GM12878 (cell line): ENCODE measurements at regions not wholly inside any gene's neighbourhood (a gene's known extent, or its start where the extent isn't known, plus 50 kb on each side); places are given as distances from the start of the nearest gene placed in this dataset.

ENCODE experiments used
- ATF3 ChIP-seq: IDR thresholded peaks from 2 replicates; pipeline ENCODE4 v1.6.1; 2011; ENCODE audit warnings: low read depth, mild to moderate bottlenecking, low read length, moderate library complexity, borderline replicate concordance; ENCODE audit errors: extremely low read depth
- CBFB ChIP-seq: IDR thresholded peaks from 2 replicates; pipeline ENCODE4 v1.6.1; 2016; ENCODE audit warnings: antibody characterized with exemption, low read depth
- EP300 ChIP-seq, 2 experiments: fragments of 150-350 bp in 1 of 2; IDR thresholded peaks; 2 replicates each; pipeline ENCODE4 v1.6.1; 2011 to 2012; ENCODE audit warnings: low read depth in 2 of 2, low read length in 2 of 2, borderline replicate concordance in 1 of 2, improper control_type of control experiment in 1 of 2, inconsistent platforms in 1 of 2; ENCODE audit not compliant: control insufficient read depth in 1 of 2
- NFYB ChIP-seq: IDR thresholded peaks from 2 replicates; pipeline ENCODE4 v1.6.1; 2011; ENCODE audit warnings: low read depth, mild to moderate bottlenecking, low read length, improper control_type of control experiment, moderate library complexity; ENCODE audit not compliant: insufficient read depth
- POLR2A ChIP-seq: IDR thresholded peaks from 2 replicates; pipeline ENCODE4 v1.6.1; 2011; ENCODE audit warnings: low read depth, mild to moderate bottlenecking, low read length
- SP1 ChIP-seq: IDR thresholded peaks from one replicate; pipeline ENCODE4 v1.6.1; 2011; ENCODE audit warnings: low read depth, low read length
- SUZ12 ChIP-seq: fragments of 200-600 bp; sonication (generic); IDR thresholded peaks from one replicate; pipeline ENCODE4 v1.6.1; 2018; ENCODE audit warnings: antibody characterized with exemption, mild to moderate bottlenecking; ENCODE audit not compliant: unreplicated experiment
- ZNF24 ChIP-seq: fragments of 450-650 bp; IDR thresholded peaks from 2 replicates; pipeline ENCODE4 v1.6.1; 2017; ENCODE audit warnings: antibody characterized with exemption, mild to moderate bottlenecking
- ZNF274 ChIP-seq: IDR thresholded peaks from one replicate; pipeline ENCODE4 v1.8.0; 2011; ENCODE audit not compliant: insufficient read length, insufficient read depth
- ZNF384 ChIP-seq: IDR thresholded peaks from 2 replicates; pipeline ENCODE4 v1.6.1; 2012; ENCODE audit warnings: low read depth, mild to moderate bottlenecking, low read length, improper control_type of control experiment, borderline replicate concordance
- TF ChIP-seq, protein P1 (sequence below), 3 experiments: IDR thresholded peaks in 2 of 3; conservative IDR thresholded peaks in 1 of 3; 2 replicates each; pipeline ENCODE4 v1.5.1; 2011; ENCODE audit warnings: low read depth in 3 of 3, low read length in 3 of 3, mild to moderate bottlenecking in 3 of 3, control low read depth in 2 of 3, moderate library complexity in 2 of 3, inconsistent platforms in 1 of 3, mixed read lengths in 1 of 3; ENCODE audit not compliant: control insufficient read depth in 2 of 3, insufficient read depth in 1 of 3; ENCODE audit errors: extremely low read depth in 1 of 3

DNA sequence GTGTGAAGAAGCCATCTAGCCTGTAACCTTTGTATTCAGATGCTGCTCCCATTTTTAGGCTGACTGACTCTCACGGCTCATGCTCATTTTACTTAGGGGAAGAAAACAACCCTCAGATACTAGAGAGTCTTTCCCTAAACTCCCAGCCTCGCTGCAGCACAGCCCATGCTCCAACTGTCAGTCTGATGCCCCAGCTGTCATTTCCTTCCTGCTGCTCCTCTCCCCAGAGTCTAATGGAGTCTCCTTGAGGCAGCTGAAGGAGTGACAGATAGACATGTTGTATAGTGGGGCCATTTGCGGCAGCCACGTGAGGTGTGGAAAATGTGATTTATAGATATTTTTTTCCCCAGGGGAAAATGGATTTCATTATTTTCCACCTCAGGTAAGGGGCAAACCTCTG, 59.2 kb upstream of the OLFM4 start:
- no peak for TF ChIP-seq SUZ12
- no peak for TF ChIP-seq ATF3
- TF ChIP-seq CBFB = no peak
- TF ChIP-seq SP1 = no peak
- TF ChIP-seq ZNF274 = no peak
- no peak for TF ChIP-seq ZNF24
- TF ChIP-seq EP300 (IDR thresholded peaks at IDR 0.05; ENCODE audit: borderline replicate concordance in 1 of 2, control insufficient read depth in 1 of 2, low read depth in 2 of 2, low read length in 2 of 2) = no peak
- TF ChIP-seq, protein P1, sequence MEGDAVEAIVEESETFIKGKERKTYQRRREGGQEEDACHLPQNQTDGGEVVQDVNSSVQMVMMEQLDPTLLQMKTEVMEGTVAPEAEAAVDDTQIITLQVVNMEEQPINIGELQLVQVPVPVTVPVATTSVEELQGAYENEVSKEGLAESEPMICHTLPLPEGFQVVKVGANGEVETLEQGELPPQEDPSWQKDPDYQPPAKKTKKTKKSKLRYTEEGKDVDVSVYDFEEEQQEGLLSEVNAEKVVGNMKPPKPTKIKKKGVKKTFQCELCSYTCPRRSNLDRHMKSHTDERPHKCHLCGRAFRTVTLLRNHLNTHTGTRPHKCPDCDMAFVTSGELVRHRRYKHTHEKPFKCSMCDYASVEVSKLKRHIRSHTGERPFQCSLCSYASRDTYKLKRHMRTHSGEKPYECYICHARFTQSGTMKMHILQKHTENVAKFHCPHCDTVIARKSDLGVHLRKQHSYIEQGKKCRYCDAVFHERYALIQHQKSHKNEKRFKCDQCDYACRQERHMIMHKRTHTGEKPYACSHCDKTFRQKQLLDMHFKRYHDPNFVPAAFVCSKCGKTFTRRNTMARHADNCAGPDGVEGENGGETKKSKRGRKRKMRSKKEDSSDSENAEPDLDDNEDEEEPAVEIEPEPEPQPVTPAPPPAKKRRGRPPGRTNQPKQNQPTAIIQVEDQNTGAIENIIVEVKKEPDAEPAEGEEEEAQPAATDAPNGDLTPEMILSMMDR (IDR thresholded peaks at IDR 0.05 in 2 of 3, conservative IDR thresholded peaks at IDR 0.05 in 1 of 3; ENCODE audit: control insufficient read depth in 2 of 3, extremely low read depth in 1 of 3, insufficient read depth in 1 of 3, low read depth in 3 of 3, low read length in 3 of 3) = no peak
- no peak for TF ChIP-seq POLR2A
- TF ChIP-seq NFYB = no peak
- TF ChIP-seq ZNF384 = no peak
